GM23338 (cell line): ENCODE measurements at regions not wholly inside any gene's neighbourhood (a gene's known extent, or its start where the extent isn't known, plus 50 kb on each side); places are given as distances from the start of the nearest gene placed in this dataset.

Experiments used
- ATAC-seq: fragments of 200-7000 bp; cut with Tn5 transposase; 3 replicates; pipeline ENCODE4 v1.9.1; 2020
- DNase-seq: peaks from one replicate; pipeline ENCODE4 v3.0.0-alpha.2; 2015; ENCODE audit warnings: low spot score
- H2AFZ ChIP-seq: fragments of 200-600 bp; sonication (generic); 2 replicates; pipeline ENCODE4 v1.8.0; 2016; ENCODE audit warnings: antibody characterized with exemption, mild to moderate bottlenecking, moderate library complexity
- H3F3A ChIP-seq: fragments of 200-600 bp; sonication (generic); replicated peaks from 2 replicates; pipeline ENCODE4 v1.8.0; 2017; ENCODE audit warnings: antibody characterized with exemption, mixed run types, low read depth
- H3K27ac ChIP-seq: fragments of 200-600 bp; sonication (generic); 2 replicates; pipeline ENCODE4 v1.6.1; 2016; ENCODE audit warnings: low read depth
- H3K27me3 ChIP-seq: fragments of 200-600 bp; sonication (generic); 2 replicates; pipeline ENCODE4 v1.8.0; 2016; ENCODE audit warnings: mild to moderate bottlenecking, mixed run types, moderate library complexity; ENCODE audit not compliant: insufficient read depth
- H3K36me3 ChIP-seq: fragments of 200-600 bp; sonication (generic); 2 replicates; pipeline ENCODE4 v1.8.0; 2016; ENCODE audit warnings: mild to moderate bottlenecking; ENCODE audit not compliant: insufficient read depth
- H3K4me1 ChIP-seq: fragments of 200-600 bp; sonication (generic); 2 replicates; pipeline ENCODE4 v1.8.0; 2016; ENCODE audit warnings: mild to moderate bottlenecking, moderate library complexity; ENCODE audit not compliant: insufficient read depth
- H3K4me2 ChIP-seq: fragments of 200-600 bp; sonication (generic); 2 replicates; pipeline ENCODE4 v1.7.1; 2017; ENCODE audit warnings: mixed run types
- H3K4me3 ChIP-seq: fragments of 200-600 bp; sonication (generic); 2 replicates; pipeline ENCODE4 v1.6.1; 2016; ENCODE audit warnings: mixed run types
- H3K79me2 ChIP-seq: fragments of 200-600 bp; sonication (generic); replicated peaks from 2 replicates; pipeline ENCODE4 v1.8.0; 2017; ENCODE audit warnings: mild to moderate bottlenecking; ENCODE audit not compliant: insufficient read depth
- H3K9me2 ChIP-seq: fragments of 200-600 bp; sonication (generic); 2 replicates; pipeline ENCODE4 v1.8.0; 2017; ENCODE audit not compliant: insufficient read depth
- H4K20me1 ChIP-seq: fragments of 200-600 bp; sonication (generic); replicated peaks from 2 replicates; pipeline ENCODE4 v1.8.0; 2017; ENCODE audit warnings: mild to moderate bottlenecking; ENCODE audit not compliant: insufficient read depth
- H3K27ac Mint-ChIP-seq: 2 replicates; pipeline ENCODE4 v1.8.0; 2020; ENCODE audit warnings: inconsistent platforms, mild to moderate bottlenecking, moderate library complexity, mixed read lengths
- H3K27me3 Mint-ChIP-seq: 3 replicates; pipeline ENCODE4 v1.8.0; 2022; ENCODE audit warnings: low read depth, mild to moderate bottlenecking, moderate library complexity, mixed read lengths, inconsistent platforms; ENCODE audit not compliant: insufficient read depth, poor library complexity
- H3K36me3 Mint-ChIP-seq: 3 replicates; pipeline ENCODE4 v1.8.0; 2021; ENCODE audit warnings: low read depth, mild to moderate bottlenecking, inconsistent platforms, moderate library complexity, mixed read lengths
- H3K4me1 Mint-ChIP-seq: 3 replicates; pipeline ENCODE4 v1.8.0; 2020; ENCODE audit warnings: mild to moderate bottlenecking, inconsistent platforms, mixed read lengths
- H3K4me3 Mint-ChIP-seq: 3 replicates; pipeline ENCODE4 v1.8.0; 2021; ENCODE audit warnings: moderate library complexity, mild to moderate bottlenecking, inconsistent platforms, mixed read lengths
- H3K9me3 Mint-ChIP-seq: 3 replicates; pipeline ENCODE4 v1.8.0; 2020; ENCODE audit warnings: moderate library complexity, mild to moderate bottlenecking, inconsistent platforms, mixed read lengths
- CREB1 ChIP-seq: fragments of 250-450 bp; sonication (Bioruptor Pico); IDR thresholded peaks from 2 replicates; pipeline ENCODE4 v1.5.0; 2020; ENCODE audit warnings: low read depth, mild to moderate bottlenecking, moderate library complexity
- ETS1 ChIP-seq: IDR thresholded peaks from 2 replicates; pipeline ENCODE4 v1.6.1; 2016; ENCODE audit warnings: antibody characterized with exemption
- EZH2 ChIP-seq: fragments of 200-600 bp; sonication (generic); IDR thresholded peaks from one replicate; pipeline ENCODE4 v1.8.0; 2017; ENCODE audit warnings: antibody characterized with exemption, mild to moderate bottlenecking, low read depth; ENCODE audit not compliant: unreplicated experiment
- EZH2phosphoT487 ChIP-seq: fragments of 200-600 bp; sonication (generic); IDR thresholded peaks from one replicate; pipeline ENCODE4 v1.8.1; 2018; ENCODE audit warnings: antibody characterized with exemption; ENCODE audit not compliant: unreplicated experiment
- JUNB ChIP-seq: IDR thresholded peaks from one replicate; pipeline ENCODE4 v1.6.1; 2016; ENCODE audit warnings: antibody characterized with exemption; ENCODE audit not compliant: unreplicated experiment
- POLR2AphosphoS5 ChIP-seq: IDR thresholded peaks from 2 replicates; pipeline ENCODE4 v1.6.1; 2016; ENCODE audit warnings: antibody characterized with exemption, low read depth
- REST ChIP-seq: IDR thresholded peaks from one replicate; pipeline ENCODE4 v1.6.1; 2018; ENCODE audit warnings: antibody characterized with exemption; ENCODE audit not compliant: unreplicated experiment
- STAT1 ChIP-seq: IDR thresholded peaks from one replicate; pipeline ENCODE4 v1.6.1; 2016; ENCODE audit warnings: antibody characterized with exemption; ENCODE audit not compliant: unreplicated experiment
- ZNF114 ChIP-seq: fragments of 250-450 bp; sonication (Bioruptor Pico); IDR thresholded peaks from 2 replicates; pipeline ENCODE4 v1.5.0; 2020; ENCODE audit warnings: mild to moderate bottlenecking, moderate library complexity
- ZNF331 ChIP-seq: fragments of 250-450 bp; sonication (Bioruptor Pico); IDR thresholded peaks from 2 replicates; pipeline ENCODE4 v1.5.0; 2020; ENCODE audit warnings: low read depth, mild to moderate bottlenecking, moderate library complexity
- TF ChIP-seq, protein P1 (sequence below), 2 experiments: fragments of 200-600 bp in 1 of 2; sonication (generic) in 1 of 2; conservative IDR thresholded peaks; 2 replicates each; pipeline versions ENCODE4 v1.5.1 to v1.6.1; 2016 to 2017; ENCODE audit warnings: antibody characterized with exemption in 2 of 2, low read depth in 2 of 2, mild to moderate bottlenecking in 2 of 2, moderate library complexity in 1 of 2

GRCh38 chr1:56200896-56201295, 378.5 kb downstream of the PLPP3 start (continued):
- TF ChIP-seq ETS1 (no peak), ZNF114 (CRISPR knock-in tag) (no peak), EZH2phosphoT487 (no peak)
- TF ChIP-seq, protein P1, sequence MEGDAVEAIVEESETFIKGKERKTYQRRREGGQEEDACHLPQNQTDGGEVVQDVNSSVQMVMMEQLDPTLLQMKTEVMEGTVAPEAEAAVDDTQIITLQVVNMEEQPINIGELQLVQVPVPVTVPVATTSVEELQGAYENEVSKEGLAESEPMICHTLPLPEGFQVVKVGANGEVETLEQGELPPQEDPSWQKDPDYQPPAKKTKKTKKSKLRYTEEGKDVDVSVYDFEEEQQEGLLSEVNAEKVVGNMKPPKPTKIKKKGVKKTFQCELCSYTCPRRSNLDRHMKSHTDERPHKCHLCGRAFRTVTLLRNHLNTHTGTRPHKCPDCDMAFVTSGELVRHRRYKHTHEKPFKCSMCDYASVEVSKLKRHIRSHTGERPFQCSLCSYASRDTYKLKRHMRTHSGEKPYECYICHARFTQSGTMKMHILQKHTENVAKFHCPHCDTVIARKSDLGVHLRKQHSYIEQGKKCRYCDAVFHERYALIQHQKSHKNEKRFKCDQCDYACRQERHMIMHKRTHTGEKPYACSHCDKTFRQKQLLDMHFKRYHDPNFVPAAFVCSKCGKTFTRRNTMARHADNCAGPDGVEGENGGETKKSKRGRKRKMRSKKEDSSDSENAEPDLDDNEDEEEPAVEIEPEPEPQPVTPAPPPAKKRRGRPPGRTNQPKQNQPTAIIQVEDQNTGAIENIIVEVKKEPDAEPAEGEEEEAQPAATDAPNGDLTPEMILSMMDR (conservative IDR thresholded peaks at IDR 0.05; ENCODE audit: low read depth in 2 of 2) = no peak

DNA sequence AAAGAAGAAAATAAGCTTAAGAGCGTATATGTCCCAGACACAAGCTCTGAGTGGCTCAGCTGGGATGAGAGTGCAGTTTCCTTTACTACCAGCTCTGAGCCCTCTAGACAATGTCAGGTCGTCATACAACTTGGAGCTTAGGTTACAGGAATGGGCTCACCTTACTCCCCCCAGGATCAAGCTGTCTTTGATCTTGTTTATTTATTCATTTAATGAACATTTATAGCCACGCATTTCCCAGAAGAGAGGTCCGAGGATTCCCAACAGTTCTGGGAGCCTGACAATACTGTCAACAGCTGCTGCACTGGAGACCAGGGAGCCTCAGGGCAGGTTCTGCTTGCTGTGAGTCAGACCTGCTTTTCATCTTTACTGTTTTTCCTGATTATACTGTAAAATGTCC, 378.9 kb downstream of the PLPP3 start:
- DNase-seq (no peak), ATAC-seq (no peak)
- peaks cover 14% of the 10 kb centered on the region for H3K9me2 ChIP-seq
- Mint-ChIP-seq H3K27me3 (peaks cover under 1% of the 10 kb centered on the region), H3K4me3 (no peak overlapping the region), H3K4me1 (peaks cover 17% of the 10 kb centered on the region), H3K36me3 (no peaks in the 10 kb centered on the region), H3K27ac (no peak overlapping the region), H3K9me3 (no peaks in the 10 kb centered on the region)
- H3K4me1 ChIP-seq = peaks cover 17% of the 10 kb centered on the region
- H3K4me2 ChIP-seq = no peak overlapping the region
- H2AFZ ChIP-seq = no peak overlapping the region
- H3K79me2 ChIP-seq = no peaks in the 10 kb centered on the region
- no peak overlapping the region for H3K27ac ChIP-seq
- H3K36me3 ChIP-seq = no peaks in the 10 kb centered on the region
- H3F3A ChIP-seq = no peaks in the 10 kb centered on the region
- H4K20me1 ChIP-seq = no peaks in the 10 kb centered on the region
- no peaks in the 10 kb centered on the region for H3K27me3 ChIP-seq
- TF ChIP-seq ZNF331 (CRISPR knock-in tag) (no peak), STAT1 (no peak), EZH2phosphoT487 (no peak), JUNB (no peak), REST (no peak), ZNF114 (CRISPR knock-in tag) (no peak), ETS1 (no peak), EZH2 (no peak), CREB1 (CRISPR knock-in tag) (no peak), POLR2AphosphoS5 (no peak)
- TF ChIP-seq, protein P1 (conservative IDR thresholded peaks at IDR 0.05; ENCODE audit: low read depth in 2 of 2) = no peak
- H3K4me3 ChIP-seq = no peak overlapping the region
